HepG2 (cell line): ENCODE measurements at regions not wholly inside any gene's neighbourhood (a gene's known extent, or its start where the extent isn't known, plus 50 kb on each side); places are given as distances from the start of the nearest gene placed in this dataset.

Experiments used
- ATAC-seq: fragments of 200-7000 bp; cut with Tn5 transposase; 3 replicates; pipeline ENCODE4 v1.9.1; 2020; ENCODE audit warnings: mild to moderate bottlenecking, moderate library complexity
- BruUV-seq: library from RNA; stranded (reverse); fragments of 400-500 nt; replicated peaks from 2 replicates; lab custom pipeline; 2021; lab: Mats Ljungman, UMichigan
- CTCF ChIA-PET: fragments of 300-600 bp; formaldehyde crosslinking; extraction: SDS; loops from one replicate; lab custom pipeline; 2021; ENCODE audit warnings: low total read pairs, inconsistent platforms, low intra/inter-chr PET ratio; lab: Yijun Ruan, JAX
- POLR2A ChIA-PET: fragments of 350-600 bp; sonication (Branson Sonifier 250); formaldehyde crosslinking; loops from one replicate; lab custom pipeline; 2020; ENCODE audit warnings: antibody characterized with exemption, inconsistent platforms; lab: Yijun Ruan, JAX
- DNase-seq: peaks from one replicate; pipeline ENCODE4 v3.0.0-alpha.2; 2015; ENCODE audit warnings: low spot score
- FAIRE-seq: peaks from 3 replicates; lab custom pipeline; 2011; peaks lifted over from hg19 to GRCh38; lab: Jason Lieb, UNC
- H2AFZ ChIP-seq: one replicate; pipeline ENCODE4 v1.6.1; 2011; ENCODE audit warnings: low read length, inconsistent platforms
- H3K27ac ChIP-seq: fragments of 300-600 bp; 3 replicates; pipeline ENCODE4 v1.8.0; 2011; ENCODE audit warnings: mixed run types, mild to moderate bottlenecking, mixed read lengths, low read length, inconsistent platforms; ENCODE audit not compliant: insufficient read depth; ENCODE audit errors: extremely low read length
- H3K27me3 ChIP-seq, 2 experiments: fragments of 200-600 bp in 1 of 2; 2 replicates in 1 of 2; 3 replicates in 1 of 2; pipeline versions ENCODE4 v1.6.0 to v1.8.0; 2011; ENCODE audit warnings: low read length in 2 of 2, mild to moderate bottlenecking in 2 of 2, moderate library complexity in 2 of 2, inconsistent platforms in 1 of 2; ENCODE audit not compliant: insufficient read depth in 2 of 2, control insufficient read depth in 1 of 2
- H3K36me3 ChIP-seq, 2 experiments: fragments of 200-600 bp in 1 of 2; replicated peaks in 1 of 2; 2 replicates in 1 of 2; 3 replicates in 1 of 2; pipeline versions ENCODE4 v1.5.1 to v1.8.0; 2011; ENCODE audit warnings: low read length in 2 of 2, inconsistent platforms in 1 of 2; ENCODE audit not compliant: insufficient read depth in 2 of 2, control insufficient read depth in 1 of 2
- H3K4me1 ChIP-seq: 2 replicates; pipeline ENCODE4 v1.5.1; 2012; ENCODE audit warnings: low read length, inconsistent platforms; ENCODE audit not compliant: insufficient read depth
- H3K4me2 ChIP-seq: 2 replicates; pipeline ENCODE4 v1.6.0; 2011; ENCODE audit warnings: low read depth, low read length, inconsistent platforms
- H3K4me3 ChIP-seq, 3 experiments: fragments of 200-600 bp in 1 of 3; sonication (generic), shearing (Covaris generic) in 1 of 3; replicated peaks in 1 of 3; 2 replicates each; pipeline ENCODE4 v1.5.1; 2011 to 2016; ENCODE audit warnings: low read length in 3 of 3, inconsistent platforms in 2 of 3, low read depth in 2 of 3, mild to moderate bottlenecking in 2 of 3, control low read depth in 1 of 3, mixed read lengths in 1 of 3; ENCODE audit not compliant: insufficient read depth in 1 of 3
- H3K79me2 ChIP-seq: one replicate; pipeline ENCODE4 v1.6.1; 2011; ENCODE audit warnings: low read length, inconsistent platforms; ENCODE audit not compliant: insufficient read depth
- H3K9ac ChIP-seq: 2 replicates; pipeline ENCODE4 v1.6.0; 2011; ENCODE audit warnings: mild to moderate bottlenecking, low read depth, low read length, inconsistent platforms; ENCODE audit not compliant: insufficient read depth
- H3K9me3 ChIP-seq: 2 replicates; pipeline ENCODE4 v1.5.1; 2012; ENCODE audit warnings: mild to moderate bottlenecking, low read length
- H4K20me1 ChIP-seq: 2 replicates; pipeline ENCODE4 v1.6.0; 2011; ENCODE audit warnings: inconsistent platforms, mild to moderate bottlenecking, low read length, moderate library complexity; ENCODE audit not compliant: insufficient read depth
- HNRNPH1 ChIP-seq: fragments of 200-400 bp; formaldehyde crosslinking; optimal IDR thresholded peaks from 2 replicates; pipeline ENCODE3; 2017; ENCODE audit warnings: mild to moderate bottlenecking, low read depth, low read length
- LRRFIP1 ChIP-seq: sonication (generic); formaldehyde crosslinking; conservative IDR thresholded peaks from 2 replicates; pipeline ENCODE4 v1.4.0; 2020; ENCODE audit warnings: missing genetic modification reagents
- MEIS2 ChIP-seq: sonication (generic); formaldehyde crosslinking; IDR thresholded peaks from 2 replicates; pipeline ENCODE4 v1.9.0; 2021; ENCODE audit warnings: mild to moderate bottlenecking, missing genetic modification reagents
- MLLT10 ChIP-seq: sonication (generic); formaldehyde crosslinking; IDR thresholded peaks from 2 replicates; pipeline ENCODE4 v1.4.0; 2020; ENCODE audit warnings: missing genetic modification reagents
- NFE2 ChIP-seq: sonication (generic); formaldehyde crosslinking; IDR thresholded peaks from 2 replicates; pipeline ENCODE4 v1.4.0; 2020; ENCODE audit warnings: missing genetic modification reagents
- NFIB ChIP-seq: sonication (generic); formaldehyde crosslinking; IDR thresholded peaks from 2 replicates; pipeline ENCODE4 v1.9.0; 2021; ENCODE audit warnings: missing genetic modification reagents, mild to moderate bottlenecking, borderline replicate concordance
- SALL2 ChIP-seq: sonication (generic); formaldehyde crosslinking; IDR thresholded peaks from 2 replicates; pipeline ENCODE4 v1.8.1; 2023; ENCODE audit warnings: mild to moderate bottlenecking, missing genetic modification reagents, inconsistent platforms
- ZNF780A ChIP-seq: sonication (generic); formaldehyde crosslinking; IDR thresholded peaks from 2 replicates; pipeline ENCODE4 v1.8.0; 2022; ENCODE audit warnings: mild to moderate bottlenecking, missing genetic modification reagents, moderate library complexity
- WGBS: methylation state at CpG from one replicate; pipeline ENCODE4 v1.1.6; 2017; ENCODE audit warnings: low lambda C conversion rate; 5-methylcytosine and 5-hydroxymethylcytosine counted together
- in situ Hi-C: cut with HindIII; loops from 2 replicates; pipeline ENCODE4 v1.10.0; 2017; ENCODE audit warnings: low pct_unique_long_range_greater_than_20kb; ENCODE audit not compliant: extremely low pct_ligation_motif_present
- intact Hi-C: fragments of 100-400 bp; cut with micrococcal nuclease; formaldehyde crosslinking; loops from one replicate; pipeline ENCODE4 v1.10.0; 2022; ENCODE audit not compliant: unreplicated experiment

- TF ChIP-seq LRRFIP1 (CRISPR knock-in tag) (no peak), NFIB (CRISPR knock-in tag) (no peak), HNRNPH1 (no peak), SALL2 (CRISPR knock-in tag) (no peak)
These were observed 1469.8 kb downstream of the BRINP3 start (continued) for GRCh38 chr1:189007824-189008223.

GRCh38 chr1:189021577-189021976 is 1456.1 kb downstream of the BRINP3 start:
- TF ChIP-seq ZNF780A (CRISPR knock-in tag) (no peak), MLLT10 (CRISPR knock-in tag) (no peak), MEIS2 (no peak), NFE2 (CRISPR knock-in tag) (no peak)
- FAIRE-seq (no peak), ATAC-seq (no peak), DNase-seq (no peak)
- Histone ChIP-seq H3K9me3 (no peaks in the 10 kb centered on the region), H3K4me2 (no peak overlapping the region), H3K9ac (no peak overlapping the region), H3K4me3 (no peak overlapping the region), H3K79me2 (no peaks in the 10 kb centered on the region), H3K4me1 (no peaks in the 10 kb centered on the region), H3K27ac (no peak overlapping the region), H4K20me1 (no peaks in the 10 kb centered on the region), H3K27me3 (no peaks in the 10 kb centered on the region), H3K36me3 (no peaks in the 10 kb centered on the region), H2AFZ (no peak overlapping the region)
- CTCF ChIA-PET, result no interaction called here
- WGBS, result 5% methylated on average over 5 of the region's 5 CpGs
- in situ Hi-C loops (no loop called here), intact Hi-C loops (no loop called here)
- POLR2A ChIA-PET, result no interaction called here
- no TSS peak for BruUV-seq
